Effector memory CD4-positive, alpha-beta T cell (primary cell): ENCODE measurements at regions not wholly inside any gene's neighbourhood (a gene's known extent, or its start where the extent isn't known, plus 50 kb on each side); places are given as distances from the start of the nearest gene placed in this dataset.

Experiments
- DNase-seq, 3 donors: peaks; one replicate each; pipeline ENCODE4 v3.0.0-alpha.2; 2020
- H3K27ac ChIP-seq: 2 replicates; pipeline ENCODE4 v1.7.0; 2013; ENCODE audit warnings: mild to moderate bottlenecking, low read length, moderate library complexity; ENCODE audit not compliant: insufficient read depth, poor library complexity, severe bottlenecking
- H3K27me3 ChIP-seq: replicated peaks from 2 replicates; pipeline ENCODE4 v1.7.0; 2013; ENCODE audit warnings: mild to moderate bottlenecking, low read length; ENCODE audit not compliant: insufficient read depth, control insufficient read depth, poor library complexity, severe bottlenecking
- H3K36me3 ChIP-seq: 2 replicates; pipeline ENCODE4 v1.7.0; 2013; ENCODE audit warnings: mild to moderate bottlenecking, low read length, moderate library complexity; ENCODE audit not compliant: control insufficient read depth, insufficient read depth
- H3K4me1 ChIP-seq: 2 replicates; pipeline ENCODE4 v1.7.0; 2013; ENCODE audit warnings: low read length, mild to moderate bottlenecking; ENCODE audit not compliant: control insufficient read depth, insufficient read depth, poor library complexity, severe bottlenecking
- H3K4me3 ChIP-seq: 2 replicates; pipeline ENCODE4 v1.7.0; 2013; ENCODE audit warnings: low read length, low read depth, mild to moderate bottlenecking; ENCODE audit not compliant: insufficient read depth, poor library complexity, severe bottlenecking
- H3K9me3 ChIP-seq: 2 replicates; pipeline ENCODE4 v1.7.0; 2013; ENCODE audit warnings: mild to moderate bottlenecking, low read length, moderate library complexity; ENCODE audit not compliant: control insufficient read depth

- Histone ChIP-seq H3K4me3 (no peak overlapping the region), H3K36me3 (no peaks in the 10 kb centered on the region), H3K9me3 (no peaks in the 10 kb centered on the region), H3K27ac (no peak overlapping the region), H3K4me1 (no peaks in the 10 kb centered on the region), H3K27me3 (no peaks in the 10 kb centered on the region)
- DNase-seq: no peak
These were observed 65.3 kb downstream of the GADD45G start for GRCh38 chr9:89670114-89670513.

GRCh38 chr9:89670801-89671434 lies 66.1 kb downstream of the GADD45G start:
- H3K4me1 ChIP-seq: no peaks in the 10 kb centered on the region
- no peaks in the 10 kb centered on the region for H3K27me3 ChIP-seq

GRCh38 chr9:89674667-89675057 lies 69.8 kb downstream of the GADD45G start:
- Histone ChIP-seq H3K36me3 (no peaks in the 10 kb centered on the region), H3K9me3 (no peaks in the 10 kb centered on the region), H3K27ac (no peak overlapping the region), H3K27me3 (no peaks in the 10 kb centered on the region), H3K4me1 (no peaks in the 10 kb centered on the region), H3K4me3 (no peak overlapping the region)
- DNase-seq: no peak

More at GRCh38 chr9:89670801-89671434, 66.1 kb downstream of the GADD45G start:
- Histone ChIP-seq H3K36me3 (no peaks in the 10 kb centered on the region), H3K9me3 (no peaks in the 10 kb centered on the region), H3K27ac (no peak overlapping the region), H3K4me3 (no peak overlapping the region)
- DNase-seq: no peak

- Histone ChIP-seq H3K4me3 (no peak overlapping the region), H3K9me3 (no peaks in the 10 kb centered on the region), H3K27ac (no peak overlapping the region), H3K27me3 (no peaks in the 10 kb centered on the region), H3K4me1 (no peaks in the 10 kb centered on the region), H3K36me3 (no peaks in the 10 kb centered on the region)
- no peak for DNase-seq
These were observed 70.4 kb downstream of the GADD45G start for GRCh38 chr9:89675058-89675742.

GRCh38 chr9:89676281-89676680 lies 71.5 kb downstream of the GADD45G start:
- no peak overlapping the region for H3K27ac ChIP-seq
- DNase-seq: no peak
- H3K36me3 ChIP-seq: no peaks in the 10 kb centered on the region
- no peak overlapping the region for H3K4me3 ChIP-seq
- no peaks in the 10 kb centered on the region for H3K27me3 ChIP-seq
- H3K4me1 ChIP-seq: no peaks in the 10 kb centered on the region
- H3K9me3 ChIP-seq: no peaks in the 10 kb centered on the region

- no peak for DNase-seq
- Histone ChIP-seq H3K9me3 (no peaks in the 10 kb centered on the region), H3K36me3 (no peaks in the 10 kb centered on the region), H3K27me3 (no peaks in the 10 kb centered on the region), H3K27ac (no peak overlapping the region), H3K4me1 (no peaks in the 10 kb centered on the region), H3K4me3 (no peak overlapping the region)
These were observed 73.0 kb downstream of the GADD45G start for GRCh38 chr9:89677702-89678395.

GRCh38 chr9:89678396-89679015 lies 73.7 kb downstream of the GADD45G start:
- no peaks in the 10 kb centered on the region for H3K4me1 ChIP-seq
- no peaks in the 10 kb centered on the region for H3K9me3 ChIP-seq
- H3K36me3 ChIP-seq: no peaks in the 10 kb centered on the region
- no peak overlapping the region for H3K4me3 ChIP-seq
- no peak overlapping the region for H3K27ac ChIP-seq
- no peaks in the 10 kb centered on the region for H3K27me3 ChIP-seq
- DNase-seq: no peak

GRCh38 chr9:89679016-89679415 lies 74.2 kb downstream of the GADD45G start:
- no peaks in the 10 kb centered on the region for H3K4me1 ChIP-seq
- no peaks in the 10 kb centered on the region for H3K9me3 ChIP-seq
- no peak overlapping the region for H3K27ac ChIP-seq
- no peaks in the 10 kb centered on the region for H3K36me3 ChIP-seq
- H3K27me3 ChIP-seq: no peaks in the 10 kb centered on the region
- DNase-seq: no peak
- H3K4me3 ChIP-seq: no peak overlapping the region

- no peaks in the 10 kb centered on the region for H3K9me3 ChIP-seq
- H3K4me1 ChIP-seq: no peaks in the 10 kb centered on the region
- no peak overlapping the region for H3K4me3 ChIP-seq
- H3K27ac ChIP-seq: no peak overlapping the region
- no peaks in the 10 kb centered on the region for H3K36me3 ChIP-seq
- DNase-seq: no peak
- H3K27me3 ChIP-seq: no peaks in the 10 kb centered on the region
These were observed 74.8 kb downstream of the GADD45G start for GRCh38 chr9:89679581-89679980.
